K562 (cell line): ENCODE measurements at regions not wholly inside any gene's neighbourhood (a gene's known extent, or its start where the extent isn't known, plus 50 kb on each side); places are given as distances from the start of the nearest gene placed in this dataset.

Experiments used
- ATAC-seq: fragments of 200-7000 bp; cut with Tn5 transposase; 3 replicates; pipeline ENCODE4 v1.9.1; 2020; ENCODE audit warnings: moderate library complexity
- BruUV-seq: library from RNA; stranded (reverse); fragments of 400-500 nt; replicated peaks from 2 replicates; lab custom pipeline; 2021; lab: Mats Ljungman, UMichigan
- CTCF ChIA-PET: fragments of 300-600 bp; formaldehyde crosslinking; extraction: SDS; loops from one replicate; lab custom pipeline; 2021; ENCODE audit warnings: low intra/inter-chr PET ratio; lab: Yijun Ruan, JAX
- POLR2A ChIA-PET: fragments of 300-600, 350-650 bp; sonication (Branson Sonifier 250); formaldehyde crosslinking; extraction: SDS; loops from one replicate; lab custom pipeline; 2021; ENCODE audit warnings: antibody characterized with exemption, inconsistent platforms; lab: Yijun Ruan, JAX
- DNase-seq, 4 experiments: peaks; one replicate each; pipeline versions ENCODE4 v3.0.0 to v3.0.0-alpha.2; 2011 to 2018; ENCODE audit warnings: low spot score in 3 of 4, mixed read lengths in 3 of 4; ENCODE audit errors: extremely low read depth in 1 of 4
- FAIRE-seq: peaks from 2 replicates; lab custom pipeline; 2011; peaks lifted over from hg19 to GRCh38; lab: Jason Lieb, UNC
- H2AFZ ChIP-seq: 2 replicates; pipeline ENCODE4 v1.6.0; 2011; ENCODE audit warnings: low read depth, low read length, control low read depth, inconsistent platforms
- H3K27ac ChIP-seq: fragments of 200-600 bp; 3 replicates; pipeline ENCODE4 v1.8.0; 2011; ENCODE audit warnings: low read depth, mild to moderate bottlenecking, control low read depth, inconsistent platforms, low read length, moderate library complexity, mixed read lengths; ENCODE audit errors: extremely low read depth
- H3K27me3 ChIP-seq, 2 experiments: fragments of 300-600 bp in 1 of 2; 2 replicates in 1 of 2; 3 replicates in 1 of 2; pipeline versions ENCODE4 v1.6.0 to v1.8.0; 2011; ENCODE audit warnings: inconsistent platforms in 2 of 2, low read length in 2 of 2, mild to moderate bottlenecking in 1 of 2, mixed read lengths in 1 of 2, moderate library complexity in 1 of 2; ENCODE audit not compliant: control insufficient read depth in 2 of 2, insufficient read depth in 2 of 2
- H3K36me3 ChIP-seq: fragments of 300-600 bp; 3 replicates; pipeline ENCODE4 v1.8.0; 2011; ENCODE audit warnings: mild to moderate bottlenecking, low read length, inconsistent platforms; ENCODE audit not compliant: control insufficient read depth, insufficient read depth
- H3K4me1 ChIP-seq, 2 experiments: fragments of 200-600 bp in 1 of 2; replicated peaks in 1 of 2; 2 replicates in 1 of 2; 3 replicates in 1 of 2; pipeline versions ENCODE4 v1.5.1 to v1.8.0; 2011; ENCODE audit warnings: inconsistent platforms in 2 of 2, low read length in 2 of 2, mild to moderate bottlenecking in 1 of 2, mixed read lengths in 1 of 2, moderate library complexity in 1 of 2; ENCODE audit not compliant: control insufficient read depth in 2 of 2, insufficient read depth in 2 of 2
- H3K4me2 ChIP-seq: 2 replicates; pipeline ENCODE4 v1.6.1; 2011; ENCODE audit warnings: low read length, control low read depth, inconsistent platforms, mixed read lengths; ENCODE audit not compliant: insufficient read depth
- H3K4me3 ChIP-seq: fragments of 200-600 bp; sonication (generic), shearing (Covaris generic); 2 replicates; pipeline ENCODE4 v1.5.1; 2016; ENCODE audit warnings: control low read depth, inconsistent platforms
- H3K79me2 ChIP-seq: fragments of 200-600 bp; 3 replicates; pipeline ENCODE4 v1.8.0; 2011; ENCODE audit warnings: low read length, inconsistent platforms; ENCODE audit not compliant: control insufficient read depth, insufficient read depth
- H3K9ac ChIP-seq, 2 experiments: 2 replicates each; pipeline versions ENCODE4 v1.6.0 to v1.6.1; 2011; ENCODE audit warnings: low read depth in 2 of 2, low read length in 2 of 2, control low read depth in 1 of 2, inconsistent platforms in 1 of 2, mild to moderate bottlenecking in 1 of 2, mixed read lengths in 1 of 2; ENCODE audit not compliant: insufficient read depth in 1 of 2
- H3K9me1 ChIP-seq: one replicate; pipeline ENCODE4 v1.6.0; 2011; ENCODE audit warnings: inconsistent platforms, mild to moderate bottlenecking, low read length, moderate library complexity; ENCODE audit not compliant: control insufficient read depth, insufficient read depth
- H3K9me3 ChIP-seq: replicated peaks from 2 replicates; pipeline ENCODE4 v1.5.1; 2011; ENCODE audit warnings: low read depth, low read length, inconsistent platforms; ENCODE audit not compliant: control insufficient read depth, insufficient read depth
- H4K20me1 ChIP-seq: replicated peaks from 2 replicates; pipeline ENCODE4 v1.6.1; 2011; ENCODE audit warnings: low read length, inconsistent platforms, mixed read lengths; ENCODE audit not compliant: control insufficient read depth, insufficient read depth
- KAT7 ChIP-seq: sonication (generic); formaldehyde crosslinking; IDR thresholded peaks from 2 replicates; pipeline ENCODE4 v1.8.0; 2022; ENCODE audit warnings: missing genetic modification reagents, mild to moderate bottlenecking, borderline replicate concordance
- MIER1 ChIP-seq: fragments of 450-650 bp; IDR thresholded peaks from 2 replicates; pipeline ENCODE4 v1.6.1; 2016; ENCODE audit warnings: antibody characterized with exemption, mild to moderate bottlenecking, low read depth
- MYBL2 ChIP-seq, 2 experiments: fragments of 450-650 bp in 1 of 2; sonication (generic) in 1 of 2; formaldehyde crosslinking in 1 of 2; IDR thresholded peaks; 2 replicates each; pipeline versions ENCODE4 v1.6.1 to v1.8.1; 2017 to 2022; ENCODE audit warnings: borderline replicate concordance in 1 of 2, inconsistent platforms in 1 of 2, low read depth in 1 of 2, mild to moderate bottlenecking in 1 of 2, missing genetic modification reagents in 1 of 2, moderate library complexity in 1 of 2
- NR2C2 ChIP-seq, 2 experiments: fragments of 200-800 bp in 1 of 2; sonication (Bioruptor generic) in 1 of 2; sonication (generic) in 1 of 2; formaldehyde crosslinking in 1 of 2; IDR thresholded peaks; 2 replicates each; pipeline versions ENCODE4 v1.6.1 to v1.8.0; 2016 to 2022; ENCODE audit warnings: mild to moderate bottlenecking in 1 of 2, missing compliant biosample characterization in 1 of 2, missing genetic modification characterization in 1 of 2, missing genetic modification reagents in 1 of 2
- POLR3G ChIP-seq: IDR thresholded peaks from 2 replicates; pipeline ENCODE4 v1.6.1; 2011; ENCODE audit not compliant: insufficient read length, insufficient replicate concordance; ENCODE audit errors: extremely low read depth
- PTRF ChIP-seq: fragments of 450-650 bp; IDR thresholded peaks from 2 replicates; pipeline ENCODE4 v1.6.1; 2016; ENCODE audit warnings: mild to moderate bottlenecking, missing genetic modification characterization, missing compliant biosample characterization
- TEAD2 ChIP-seq: fragments of 450-650 bp; IDR thresholded peaks from 2 replicates; pipeline ENCODE4 v1.6.1; 2016; ENCODE audit warnings: missing genetic modification characterization, control low read depth, missing compliant biosample characterization
- TRIM24 ChIP-seq, 2 experiments: fragments of 450-650 bp; IDR thresholded peaks; 2 replicates each; pipeline ENCODE4 v1.6.1; 2016
- YY1 ChIP-seq, 3 experiments: IDR thresholded peaks; 2 replicates each; pipeline ENCODE4 v1.6.1; 2011; ENCODE audit warnings: low read length in 2 of 3, mild to moderate bottlenecking in 2 of 3, moderate library complexity in 2 of 3, borderline replicate concordance in 1 of 3, control low read depth in 1 of 3, low read depth in 1 of 3; ENCODE audit not compliant: insufficient read depth in 3 of 3, insufficient replicate concordance in 2 of 3, control insufficient read depth in 1 of 3, insufficient read length in 1 of 3; ENCODE audit errors: extremely low read depth in 1 of 3
- ZNF655 ChIP-seq: fragments of 250-450 bp; sonication (Bioruptor Pico); IDR thresholded peaks from 2 replicates; pipeline ENCODE4 v1.5.0; 2021
- ZNF79 ChIP-seq: fragments of 250-450 bp; sonication (Bioruptor Pico); IDR thresholded peaks from 2 replicates; pipeline ENCODE4 v1.4.0; 2020; ENCODE audit warnings: low read depth, mild to moderate bottlenecking, moderate library complexity
- WGBS: fragments of 100-300 bp; shearing (Covaris generic); methylation state at CpG from one replicate; pipeline ENCODE4 v1.1.6; 2016; ENCODE audit warnings: low coverage, mixed read lengths; ENCODE audit not compliant: insufficient coverage; ENCODE audit errors: missing lambda C conversion rate; 5-methylcytosine and 5-hydroxymethylcytosine counted together
- in situ Hi-C: fragments of 300-500 bp; cut with MboI; formaldehyde crosslinking; loops from 4 replicates; pipeline ENCODE4 v1.15.0; 2018; ENCODE audit warnings: inconsistent platforms, mixed read lengths
- intact Hi-C: fragments of 100-400 bp; cut with micrococcal nuclease; formaldehyde crosslinking; loops from 2 replicates; pipeline ENCODE4 v1.14.2; 2022
- TF ChIP-seq, protein P1 (sequence below): fragments of 250-450 bp; sonication (Bioruptor Pico); IDR thresholded peaks from 2 replicates; pipeline ENCODE4 v1.4.0; 2020; ENCODE audit warnings: mild to moderate bottlenecking, moderate library complexity, borderline replicate concordance
- TF ChIP-seq, protein P2 (sequence below): fragments of 250-450 bp; sonication (Bioruptor Pico); IDR thresholded peaks from 2 replicates; pipeline ENCODE4 v1.8.0; 2021; ENCODE audit warnings: moderate library complexity, mild to moderate bottlenecking, inconsistent platforms

DNA sequence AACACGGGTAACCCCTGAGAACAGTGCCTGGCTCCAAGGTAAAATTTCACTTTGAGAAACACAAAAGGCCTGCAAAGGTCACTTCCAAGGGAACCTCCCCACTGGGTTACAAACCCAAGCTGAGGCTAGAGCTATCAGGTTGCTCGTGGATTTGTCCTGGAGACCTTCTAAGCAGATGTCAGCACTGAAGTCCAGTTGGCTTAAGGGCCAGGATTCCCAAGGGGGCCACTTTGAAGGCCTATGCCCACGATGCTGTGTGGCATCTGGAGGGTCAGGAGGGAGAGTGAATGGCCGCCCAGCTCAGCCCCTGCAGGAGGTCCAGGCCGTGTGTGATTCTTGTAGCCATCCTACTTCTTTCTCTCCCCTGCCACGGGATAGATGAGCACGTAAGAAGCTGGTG is 100.2 kb upstream of the FSTL4 start:
- Histone ChIP-seq H2AFZ (no peak overlapping the region), H3K27me3 (peaks cover 0 to 7% of the 10 kb centered on the region in 2 experiments; a peak in 2 of 5 replicates), H3K4me1 (no peaks in the 10 kb centered on the region; a peak in 1 of 5 replicates), H3K9ac (no peak overlapping the region), H3K4me3 (no peak overlapping the region), H3K4me2 (no peak overlapping the region), H3K79me2 (no peaks in the 10 kb centered on the region), H3K9me1 (no peaks in the 10 kb centered on the region), H3K36me3 (no peaks in the 10 kb centered on the region), H4K20me1 (no peaks in the 10 kb centered on the region), H3K27ac (no peak overlapping the region), H3K9me3 (no peaks in the 10 kb centered on the region)
- BruUV-seq = no TSS peak
- intact Hi-C loops = no loop called here
- TF ChIP-seq PTRF (no peak), POLR3G (no peak), MIER1 (no peak), TRIM24 (IDR thresholded peaks at IDR 0.05) (no peak), YY1 (IDR thresholded peaks at IDR 0.05; ENCODE audit: borderline replicate concordance in 1 of 3, control insufficient read depth in 1 of 3, extremely low read depth in 1 of 3, insufficient read depth in 3 of 3, insufficient read length in 1 of 3, insufficient replicate concordance in 2 of 3, low read depth in 1 of 3, low read length in 2 of 3) (no peak), NR2C2 (CRISPR knock-in tag; IDR thresholded peaks at IDR 0.05) (no peak), NR2C2 (tag; IDR thresholded peaks at IDR 0.05) (no peak), ZNF655 (CRISPR knock-in tag) (no peak), ZNF79 (CRISPR knock-in tag) (no peak), TEAD2 (no peak), KAT7 (CRISPR knock-in tag) (no peak), MYBL2 (IDR thresholded peaks at IDR 0.05; ENCODE audit: low read depth) (no peak), MYBL2 (CRISPR knock-in tag; IDR thresholded peaks at IDR 0.05; ENCODE audit: borderline replicate concordance) (no peak)
- TF ChIP-seq, protein P1, sequence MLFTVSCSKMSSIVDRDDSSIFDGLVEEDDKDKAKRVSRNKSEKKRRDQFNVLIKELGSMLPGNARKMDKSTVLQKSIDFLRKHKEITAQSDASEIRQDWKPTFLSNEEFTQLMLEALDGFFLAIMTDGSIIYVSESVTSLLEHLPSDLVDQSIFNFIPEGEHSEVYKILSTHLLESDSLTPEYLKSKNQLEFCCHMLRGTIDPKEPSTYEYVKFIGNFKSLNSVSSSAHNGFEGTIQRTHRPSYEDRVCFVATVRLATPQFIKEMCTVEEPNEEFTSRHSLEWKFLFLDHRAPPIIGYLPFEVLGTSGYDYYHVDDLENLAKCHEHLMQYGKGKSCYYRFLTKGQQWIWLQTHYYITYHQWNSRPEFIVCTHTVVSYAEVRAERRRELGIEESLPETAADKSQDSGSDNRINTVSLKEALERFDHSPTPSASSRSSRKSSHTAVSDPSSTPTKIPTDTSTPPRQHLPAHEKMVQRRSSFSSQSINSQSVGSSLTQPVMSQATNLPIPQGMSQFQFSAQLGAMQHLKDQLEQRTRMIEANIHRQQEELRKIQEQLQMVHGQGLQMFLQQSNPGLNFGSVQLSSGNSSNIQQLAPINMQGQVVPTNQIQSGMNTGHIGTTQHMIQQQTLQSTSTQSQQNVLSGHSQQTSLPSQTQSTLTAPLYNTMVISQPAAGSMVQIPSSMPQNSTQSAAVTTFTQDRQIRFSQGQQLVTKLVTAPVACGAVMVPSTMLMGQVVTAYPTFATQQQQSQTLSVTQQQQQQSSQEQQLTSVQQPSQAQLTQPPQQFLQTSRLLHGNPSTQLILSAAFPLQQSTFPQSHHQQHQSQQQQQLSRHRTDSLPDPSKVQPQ = no peak
- TF ChIP-seq, protein P2, sequence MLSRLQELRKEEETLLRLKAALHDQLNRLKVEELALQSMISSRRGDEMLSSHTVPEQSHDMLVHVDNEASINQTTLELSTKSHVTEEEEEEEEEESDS (CRISPR knock-in tag) = no peak
- POLR2A ChIA-PET = no interaction called here
- CTCF ChIA-PET = no interaction called here
- in situ Hi-C loops = no loop called here
- FAIRE-seq = no peak
- DNase-seq = no peak
- ATAC-seq = no peak
- 0% methylated on average over 7 of the region's 7 CpGs for WGBS
